NT2/D1 (cell line): ENCODE measurements at regions not wholly inside any gene's neighbourhood (a gene's known extent, or its start where the extent isn't known, plus 50 kb on each side); places are given as distances from the start of the nearest gene placed in this dataset.

Source experiments
- SUZ12 ChIP-seq: IDR thresholded peaks from 2 replicates; pipeline ENCODE4 v1.6.1; 2011; ENCODE audit not compliant: insufficient read length, insufficient read depth; ENCODE audit errors: extremely low read depth
- YY1 ChIP-seq: IDR thresholded peaks from 2 replicates; pipeline ENCODE4 v1.6.1; 2011; ENCODE audit not compliant: insufficient read length, insufficient read depth
- ZNF274 ChIP-seq: IDR thresholded peaks from 2 replicates; pipeline ENCODE4 v1.6.1; 2011; ENCODE audit warnings: mild to moderate bottlenecking, low read depth, low read length

DNA sequence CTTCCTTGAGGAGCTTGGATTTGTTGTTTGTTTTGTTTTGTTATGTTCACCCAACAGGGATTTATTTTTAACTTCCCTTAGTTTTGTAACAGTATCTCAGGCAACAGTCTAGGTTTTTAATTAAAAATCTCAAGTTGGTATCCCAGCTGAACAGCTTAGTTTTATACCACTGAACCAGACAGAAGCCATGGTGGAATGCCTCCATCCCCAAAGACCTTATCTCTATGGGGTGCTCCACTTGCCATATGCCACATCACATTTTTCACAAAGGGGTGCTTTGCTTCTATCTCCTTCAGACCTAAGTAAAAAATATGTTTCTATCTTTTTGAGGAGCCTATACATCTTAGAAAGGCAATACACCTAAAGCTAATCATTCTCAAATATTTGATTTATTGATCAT, 715.8 kb upstream of the KIF2B start:
- TF ChIP-seq YY1 (no peak), ZNF274 (no peak), SUZ12 (no peak)
